ENCODE measurements at regions not wholly inside any gene's neighbourhood (a gene's known extent, or its start where the extent isn't known, plus 50 kb on each side); places are given as distances from the start of the nearest gene placed in this dataset.

DNA sequence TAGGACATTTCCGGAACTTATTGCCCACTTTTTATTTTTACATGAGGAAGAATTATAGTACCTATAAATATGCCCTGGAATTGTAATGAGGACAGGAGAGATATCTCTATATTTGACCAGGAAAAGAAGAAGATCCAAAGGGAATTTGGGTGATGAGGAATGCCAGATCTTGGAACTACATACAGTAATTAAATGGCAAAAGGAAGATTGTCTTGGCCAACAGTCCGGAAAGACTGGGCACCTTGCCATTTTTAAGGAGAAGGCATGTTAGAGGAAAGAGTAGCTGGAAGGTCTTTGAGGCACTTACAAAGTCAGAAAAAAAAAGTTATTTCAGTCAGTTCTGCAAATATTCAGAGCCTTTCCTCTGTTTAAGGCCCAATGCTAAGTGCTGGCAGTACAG is 616.4 kb downstream of the MED13L start:
- H3K4me3 ChIP-seq (ENCODE audit: low read depth, low read length): no peak overlapping the region
- TF ChIP-seq, protein P1, sequence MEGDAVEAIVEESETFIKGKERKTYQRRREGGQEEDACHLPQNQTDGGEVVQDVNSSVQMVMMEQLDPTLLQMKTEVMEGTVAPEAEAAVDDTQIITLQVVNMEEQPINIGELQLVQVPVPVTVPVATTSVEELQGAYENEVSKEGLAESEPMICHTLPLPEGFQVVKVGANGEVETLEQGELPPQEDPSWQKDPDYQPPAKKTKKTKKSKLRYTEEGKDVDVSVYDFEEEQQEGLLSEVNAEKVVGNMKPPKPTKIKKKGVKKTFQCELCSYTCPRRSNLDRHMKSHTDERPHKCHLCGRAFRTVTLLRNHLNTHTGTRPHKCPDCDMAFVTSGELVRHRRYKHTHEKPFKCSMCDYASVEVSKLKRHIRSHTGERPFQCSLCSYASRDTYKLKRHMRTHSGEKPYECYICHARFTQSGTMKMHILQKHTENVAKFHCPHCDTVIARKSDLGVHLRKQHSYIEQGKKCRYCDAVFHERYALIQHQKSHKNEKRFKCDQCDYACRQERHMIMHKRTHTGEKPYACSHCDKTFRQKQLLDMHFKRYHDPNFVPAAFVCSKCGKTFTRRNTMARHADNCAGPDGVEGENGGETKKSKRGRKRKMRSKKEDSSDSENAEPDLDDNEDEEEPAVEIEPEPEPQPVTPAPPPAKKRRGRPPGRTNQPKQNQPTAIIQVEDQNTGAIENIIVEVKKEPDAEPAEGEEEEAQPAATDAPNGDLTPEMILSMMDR (IDR thresholded peaks at IDR 0.05; ENCODE audit: borderline replicate concordance, insufficient read depth, low read depth, low read length): no peak

DNA sequence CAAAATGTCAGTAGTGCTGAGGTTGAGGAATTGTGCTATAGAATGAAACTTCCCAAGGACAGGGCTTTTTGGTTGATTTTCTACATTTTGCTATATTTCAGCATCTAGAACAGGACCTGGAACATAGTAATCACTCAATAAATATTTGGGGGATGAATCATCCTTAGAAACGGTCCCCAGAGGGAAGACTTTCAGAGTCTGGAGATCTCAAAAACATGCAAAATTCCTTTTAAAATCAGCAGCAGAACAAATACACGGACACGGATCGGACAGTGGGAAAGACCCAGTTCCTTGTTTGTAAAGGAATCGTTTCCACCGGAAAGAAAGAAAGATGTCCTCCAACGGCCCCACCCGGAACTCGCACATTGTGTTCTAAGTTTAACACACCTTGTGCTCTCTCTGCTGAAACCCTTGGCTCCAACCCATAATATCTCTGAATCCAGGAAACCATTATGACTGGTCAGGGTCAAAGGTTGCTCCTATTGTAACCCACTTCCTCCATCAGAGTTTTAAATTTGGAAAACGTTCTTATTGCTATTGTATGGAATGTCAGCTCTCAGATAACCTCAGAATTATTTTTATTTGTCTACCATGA is 617.2 kb downstream of the MED13L start:
- H3K4me3 ChIP-seq (ENCODE audit: low read depth, low read length): no peak overlapping the region
- TF ChIP-seq, protein P1 (IDR thresholded peaks at IDR 0.05; ENCODE audit: borderline replicate concordance, insufficient read depth, low read depth, low read length): no peak

DNA sequence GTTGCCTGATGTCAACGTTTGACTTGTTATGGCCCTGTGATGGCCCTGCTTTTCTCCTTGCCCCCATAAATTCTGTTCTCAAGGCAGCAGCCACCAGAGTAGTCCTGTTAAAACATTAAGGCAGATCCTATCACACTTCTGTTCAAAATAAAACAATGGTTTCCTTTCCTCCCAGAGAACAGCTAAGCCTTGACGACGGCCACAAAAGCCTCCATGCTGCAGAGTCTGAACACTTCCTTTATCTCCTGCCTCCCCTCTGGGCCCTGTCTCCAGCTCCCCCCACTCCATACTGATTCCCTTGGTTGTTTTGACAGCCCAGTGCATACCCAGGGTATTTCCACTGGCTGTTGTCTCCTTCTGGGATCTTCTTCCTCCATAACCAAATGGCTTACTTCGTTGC is 618.1 kb downstream of the MED13L start:
- TF ChIP-seq, protein P1 (IDR thresholded peaks at IDR 0.05; ENCODE audit: borderline replicate concordance, insufficient read depth, low read depth, low read length): no peak
- H3K4me3 ChIP-seq (ENCODE audit: low read depth, low read length): no peak overlapping the region

DNA sequence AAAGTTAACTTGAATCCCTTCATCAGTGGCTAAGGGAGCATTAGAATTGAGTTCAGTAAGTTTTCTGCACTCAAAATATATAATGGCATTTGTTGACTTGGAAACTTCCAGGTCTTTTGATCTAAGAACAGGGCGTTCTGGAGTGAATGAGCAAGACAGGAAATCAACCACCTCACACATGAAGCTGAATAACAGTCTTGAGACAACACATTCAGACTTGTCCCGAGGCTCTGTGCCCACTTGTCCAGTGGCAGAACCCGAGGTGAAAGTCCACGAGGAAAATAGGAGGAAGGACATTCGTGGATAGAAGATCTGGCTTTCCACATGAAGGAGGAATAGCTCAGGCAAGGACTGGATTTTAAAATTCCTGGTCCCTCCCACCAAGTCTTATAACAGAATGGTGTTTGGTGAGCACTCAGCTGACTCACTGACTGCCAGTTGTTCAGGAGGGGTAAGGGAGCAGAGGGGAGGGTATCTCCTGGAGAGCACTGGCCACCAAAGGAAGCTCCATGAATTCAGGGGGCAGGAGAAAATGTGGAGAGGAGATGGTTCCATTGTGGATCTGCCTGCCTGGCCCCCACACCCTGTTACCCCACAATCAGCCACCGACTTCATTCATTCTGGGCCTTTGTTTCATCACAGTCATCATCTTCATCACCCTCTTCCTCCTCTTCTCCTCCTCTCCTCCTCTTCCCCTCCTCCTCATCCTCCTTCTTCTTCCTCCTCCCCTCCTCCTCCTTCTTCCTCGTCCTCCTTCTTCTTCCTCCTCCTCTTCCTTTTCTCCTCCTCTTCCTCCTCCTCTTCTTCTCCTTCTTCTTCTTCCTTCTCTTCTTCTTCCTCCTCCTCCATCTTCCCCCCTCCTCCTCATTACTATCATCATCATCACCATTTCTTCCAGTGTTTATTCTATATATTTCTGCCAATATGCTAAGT is 620.1 kb downstream of the MED13L start:
- no peak overlapping the region for H3K4me3 ChIP-seq (ENCODE audit: low read depth, low read length)
- TF ChIP-seq, protein P1 (IDR thresholded peaks at IDR 0.05; ENCODE audit: borderline replicate concordance, insufficient read depth, low read depth, low read length): no peak

DNA sequence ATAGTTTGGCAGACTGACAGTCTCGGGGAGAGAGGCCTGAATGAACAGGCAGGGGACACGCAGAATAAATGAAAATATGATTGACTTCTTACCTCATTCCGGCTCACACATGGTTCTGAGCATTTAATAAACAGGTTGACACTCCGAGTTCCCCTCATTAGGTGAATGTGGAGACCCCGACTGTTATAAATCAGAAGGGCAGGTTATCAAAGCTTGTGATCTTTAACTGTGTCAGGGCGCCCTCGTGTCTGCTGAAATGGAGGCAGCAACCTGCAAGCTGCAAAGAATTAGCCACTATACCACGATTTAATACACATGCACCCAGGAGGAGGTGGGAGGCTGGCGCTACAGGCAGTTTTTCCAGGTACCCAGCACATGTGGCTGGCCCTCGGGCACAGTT is 627.5 kb downstream of the MED13L start:
- TF ChIP-seq, protein P1 (IDR thresholded peaks at IDR 0.05; ENCODE audit: borderline replicate concordance, insufficient read depth, low read depth, low read length): no peak

DNA sequence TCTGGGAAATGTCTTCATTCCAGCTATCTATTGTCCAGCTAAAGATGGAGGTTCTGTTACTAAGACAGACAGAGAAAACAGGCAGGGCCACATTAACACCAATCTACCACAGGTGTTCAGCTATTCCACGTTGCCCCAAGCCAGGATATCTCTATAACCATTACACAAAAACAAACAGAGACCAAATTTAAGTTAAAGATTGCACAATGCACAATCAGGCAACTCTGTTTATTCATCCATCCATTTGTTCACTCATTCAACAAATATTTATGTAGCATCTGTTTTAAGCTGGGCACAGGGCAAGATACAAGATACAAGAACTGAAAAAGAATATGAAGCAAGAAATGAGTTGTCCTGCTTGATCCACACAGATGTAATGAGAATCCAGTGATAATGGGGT is 629.0 kb downstream of the MED13L start:
- H3K4me3 ChIP-seq (ENCODE audit: low read depth, low read length): no peak overlapping the region
- TF ChIP-seq, protein P1 (IDR thresholded peaks at IDR 0.05; ENCODE audit: borderline replicate concordance, insufficient read depth, low read depth, low read length): no peak

More for the DNA sequence above, 627.5 kb downstream of the MED13L start:
- H3K4me3 ChIP-seq (ENCODE audit: low read depth, low read length): no peak overlapping the region

Measured in GM12875 (cell line).